ENCODE measurements at regions not wholly inside any gene's neighbourhood (a gene's known extent, or its start where the extent isn't known, plus 50 kb on each side); places are given as distances from the start of the nearest gene placed in this dataset.
"Not testable (repeated sequence)": the region's sequence is repeated elsewhere in the genome, so short reads cannot be mapped to it uniquely, and the experiment has no call there.

DNA sequence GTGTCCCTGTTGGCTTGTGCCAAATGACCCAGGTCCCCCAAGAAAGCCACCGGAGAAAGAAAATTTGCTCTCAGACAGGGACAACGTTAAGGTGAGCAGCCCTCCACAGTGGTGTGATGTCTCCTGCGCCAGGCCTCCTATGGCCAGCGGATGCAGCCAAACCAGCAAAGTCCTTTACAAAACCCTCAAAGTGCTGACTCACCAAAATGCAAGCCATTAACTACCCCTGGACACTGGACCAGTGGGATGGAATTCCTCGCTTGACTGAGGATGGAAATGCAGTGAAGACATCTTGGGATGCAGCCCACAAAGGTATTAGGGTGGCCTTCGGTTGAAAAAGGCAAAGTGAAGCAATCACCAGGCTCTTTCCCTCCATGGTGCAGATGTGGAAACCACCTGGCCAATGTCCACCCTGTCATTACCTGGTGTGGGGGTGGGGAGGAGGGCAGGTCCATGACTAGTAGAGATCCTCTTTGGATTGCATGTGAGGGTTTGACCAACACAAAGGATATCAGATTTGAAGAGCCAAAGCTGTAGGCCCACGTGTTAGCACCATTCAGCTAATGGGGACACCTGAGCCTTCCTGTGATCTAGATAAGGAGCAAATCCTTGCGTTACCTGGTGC lies 127.4 kb upstream of the SLC6A11 start:
- intact Hi-C loops (cut with micrococcal nuclease): no loop called here
- ATAC-seq: no peak
- DNase-seq: no peak

DNA sequence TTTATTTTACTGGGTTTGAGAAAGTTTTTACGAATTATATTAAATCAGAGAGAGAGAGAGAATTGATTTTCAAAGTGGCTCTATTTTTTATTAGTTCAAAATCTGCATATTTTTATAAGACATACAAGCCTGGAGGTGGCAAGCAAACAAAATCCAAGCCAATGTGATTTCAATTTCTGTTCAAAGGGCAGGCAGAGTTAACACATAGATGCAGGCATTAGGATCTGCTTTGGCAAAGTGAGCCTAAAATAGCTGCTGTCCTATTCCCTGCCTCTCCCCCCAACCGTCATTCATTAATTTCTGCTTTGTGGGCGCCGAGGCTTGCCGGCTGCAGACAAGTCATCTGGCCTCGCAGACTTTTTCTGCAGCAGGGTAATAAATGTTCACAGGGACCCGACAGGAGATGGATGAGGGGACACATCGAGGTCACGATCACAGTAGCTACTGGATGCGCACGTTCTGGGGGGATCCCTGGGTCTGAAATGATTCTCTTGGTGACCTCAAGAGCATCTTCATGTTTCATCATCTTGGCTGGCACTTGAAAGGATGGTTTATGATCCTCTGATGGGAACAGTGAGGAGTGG lies 123.9 kb upstream of the SLC6A11 start:
- intact Hi-C loops (cut with micrococcal nuclease): no loop called here
- ATAC-seq: no peak
- DNase-seq: no peak

DNA sequence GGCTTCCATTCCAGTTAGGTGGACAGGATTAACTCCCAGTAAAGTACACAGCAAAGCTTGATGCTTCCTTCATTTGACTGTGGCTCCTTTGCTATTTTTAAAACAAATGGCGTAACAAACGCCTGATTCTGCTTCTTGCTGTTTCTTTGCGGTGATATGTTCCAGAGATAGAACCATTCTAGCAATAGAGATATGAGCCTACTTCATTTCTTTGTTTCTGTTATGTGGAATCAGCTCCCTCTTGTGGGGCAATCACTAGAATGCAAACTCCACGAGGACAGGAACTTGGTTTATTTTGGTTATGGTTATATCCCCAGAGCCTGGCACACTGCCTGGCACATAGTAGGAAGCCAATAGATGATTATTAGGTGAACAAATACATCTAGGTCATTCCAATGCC lies 122.6 kb upstream of the SLC6A11 start:
- intact Hi-C loops (cut with micrococcal nuclease): no loop called here
- no peak for DNase-seq
- no peak for ATAC-seq

DNA sequence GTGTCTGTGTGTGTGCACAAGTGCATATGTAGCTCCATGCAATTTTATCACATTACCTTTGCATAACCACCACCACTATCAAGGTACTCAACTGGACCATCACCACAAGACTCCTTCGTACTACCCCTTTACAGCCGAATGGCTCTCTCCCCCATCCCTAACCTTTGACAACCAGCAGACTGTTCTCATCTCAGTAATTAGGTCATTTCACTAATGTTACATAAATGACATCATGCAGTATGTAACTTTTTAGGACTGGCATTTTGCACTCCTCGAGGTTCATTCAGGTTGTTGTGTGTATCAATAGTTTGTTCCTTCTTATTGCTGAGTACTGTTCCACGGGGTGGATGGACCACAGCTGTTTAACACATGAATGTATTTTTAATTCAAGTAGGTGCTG lies 121.8 kb upstream of the SLC6A11 start:
- ATAC-seq: no peak
- DNase-seq: no peak
- intact Hi-C loops (cut with micrococcal nuclease): no loop called here

DNA sequence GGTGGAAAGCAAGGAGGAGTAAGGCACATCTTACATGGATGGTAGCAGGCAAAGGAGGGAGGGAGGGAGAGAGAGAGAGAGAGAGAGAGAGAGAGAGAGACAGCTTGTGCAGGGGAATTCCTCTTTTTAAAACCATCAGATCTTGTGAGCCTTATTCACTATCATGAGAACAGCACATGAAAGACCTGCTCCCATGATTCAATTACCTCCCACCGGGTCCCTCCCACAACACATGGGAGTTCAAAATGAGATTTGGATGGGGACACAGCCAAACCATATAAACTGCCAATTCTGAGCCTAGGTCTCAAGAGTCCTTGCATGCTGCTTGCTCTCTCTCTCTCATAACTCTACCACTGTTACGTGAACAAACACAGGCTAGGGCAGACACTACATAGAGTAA lies 120.8 kb upstream of the SLC6A11 start:
- DNase-seq; intact Hi-C loops (cut with micrococcal nuclease); ATAC-seq: not testable (repeated sequence)

DNA sequence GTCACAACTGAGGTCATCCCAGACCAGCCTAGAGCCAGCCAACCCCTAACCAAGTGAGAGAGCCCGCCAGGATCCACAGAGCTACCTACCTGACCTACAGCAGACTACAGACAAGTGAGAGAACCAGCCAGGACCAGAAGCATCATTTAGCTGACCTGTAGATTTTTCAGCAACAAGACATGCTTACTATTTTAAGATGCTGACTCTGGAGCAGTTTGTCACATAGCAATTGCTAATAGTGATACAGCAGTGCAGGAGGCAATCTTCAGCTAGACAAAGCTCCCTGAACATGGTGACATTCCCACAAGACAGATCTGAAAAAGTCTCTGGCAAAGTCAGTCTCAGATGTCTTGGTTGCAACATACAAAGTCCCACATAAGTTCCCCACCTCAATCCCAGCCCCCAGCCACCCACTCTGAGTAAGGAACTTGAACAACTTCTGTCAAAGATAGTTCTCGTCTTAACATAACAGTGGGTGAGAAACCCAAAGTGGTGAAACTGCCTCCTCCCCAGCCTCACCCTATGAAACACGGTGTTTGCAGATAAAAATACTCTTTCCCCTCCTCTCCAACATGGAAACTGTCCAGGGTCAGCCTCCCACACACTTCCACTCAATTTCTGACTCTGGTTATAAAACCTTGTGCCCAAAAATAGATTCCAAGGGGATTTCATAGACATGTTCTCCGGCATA lies 120.3 kb upstream of the SLC6A11 start:
- DNase-seq (no peak), ATAC-seq (no peak)
- intact Hi-C loops (cut with micrococcal nuclease): no loop called here

DNA sequence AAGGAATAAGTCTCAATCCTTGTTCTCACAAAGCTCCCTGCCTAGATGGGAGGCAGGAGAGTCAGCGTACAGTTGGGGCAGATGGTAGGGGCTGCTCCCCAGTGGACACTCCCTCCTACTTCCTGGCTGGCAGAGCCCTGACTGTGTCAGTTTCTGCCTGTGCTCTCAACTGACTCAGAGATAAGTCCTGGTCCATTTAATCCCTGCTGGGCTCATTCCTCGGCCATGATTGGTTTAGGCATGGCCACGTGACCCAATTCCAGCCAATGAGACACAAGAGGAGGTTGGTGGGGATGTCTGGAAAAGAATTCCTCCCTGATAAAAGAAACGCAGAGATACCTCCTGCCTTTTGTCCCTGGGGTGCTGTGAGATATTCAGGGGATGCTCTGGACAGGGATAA lies 118.1 kb upstream of the SLC6A11 start:
- intact Hi-C loops (cut with micrococcal nuclease): no loop called here
- DNase-seq (no peak), ATAC-seq (no peak)

DNA sequence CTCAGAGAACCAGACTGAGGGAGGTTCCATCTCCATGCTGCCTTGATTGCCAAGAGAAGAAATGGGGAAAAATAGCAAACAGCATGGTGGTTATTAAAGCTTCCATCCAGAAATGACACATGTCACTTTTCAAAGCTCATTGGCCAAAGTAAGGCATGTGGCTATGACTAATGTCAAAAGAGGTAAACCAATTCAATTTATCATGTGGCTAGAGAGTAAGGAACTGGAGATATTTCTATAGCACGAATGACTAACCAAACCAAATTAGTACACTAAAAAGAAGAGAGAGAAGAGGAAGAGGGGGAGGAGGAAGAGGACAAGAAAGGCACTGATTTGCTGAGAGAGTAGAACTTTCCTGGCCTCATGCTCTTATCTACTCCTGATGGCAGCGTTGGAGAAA lies 115.2 kb upstream of the SLC6A11 start:
- no peak for ATAC-seq

DNA sequence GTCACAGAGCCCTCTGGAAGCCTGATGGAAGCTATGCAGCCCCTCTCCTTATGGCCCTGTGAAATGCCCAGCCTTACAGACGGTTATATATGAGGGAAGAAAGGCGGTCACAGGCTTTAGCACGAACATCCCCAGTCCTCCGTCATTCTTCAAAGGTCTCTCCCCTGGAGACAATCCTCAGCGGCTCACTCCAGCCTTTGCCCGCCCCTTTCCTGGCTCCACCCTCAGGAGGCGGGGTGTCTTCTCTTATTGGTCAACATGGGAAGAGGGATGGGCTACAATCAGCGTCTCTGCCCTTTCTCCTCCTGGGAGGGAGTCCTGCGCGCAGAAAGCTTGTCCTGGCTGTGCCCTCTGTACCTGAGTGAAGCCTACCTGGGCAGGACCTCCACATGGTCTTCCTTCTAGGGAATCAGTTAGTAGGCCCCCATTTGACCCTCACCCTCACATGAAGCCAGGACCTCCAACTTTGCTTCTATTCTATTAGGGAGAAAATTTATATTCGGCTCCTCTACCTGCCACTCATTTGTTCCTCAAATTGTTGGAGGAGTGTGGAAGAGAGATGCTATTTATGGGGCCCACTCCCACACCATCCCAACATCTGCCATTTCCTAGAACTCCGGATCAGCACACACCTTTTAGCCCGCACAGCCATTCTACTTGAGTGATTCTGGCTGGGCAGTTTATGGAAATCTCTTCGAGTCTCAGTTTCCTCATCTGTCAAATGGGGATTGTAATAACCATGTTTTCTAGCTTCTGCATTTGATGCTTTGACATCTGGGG lies 112.9 kb upstream of the SLC6A11 start:
- ATAC-seq: no peak
- no peak for DNase-seq
- intact Hi-C loops (cut with micrococcal nuclease): no loop called here

More for the DNA sequence above, 115.2 kb upstream of the SLC6A11 start:
- intact Hi-C loops (cut with micrococcal nuclease): no loop called here
- no peak for DNase-seq

DNA sequence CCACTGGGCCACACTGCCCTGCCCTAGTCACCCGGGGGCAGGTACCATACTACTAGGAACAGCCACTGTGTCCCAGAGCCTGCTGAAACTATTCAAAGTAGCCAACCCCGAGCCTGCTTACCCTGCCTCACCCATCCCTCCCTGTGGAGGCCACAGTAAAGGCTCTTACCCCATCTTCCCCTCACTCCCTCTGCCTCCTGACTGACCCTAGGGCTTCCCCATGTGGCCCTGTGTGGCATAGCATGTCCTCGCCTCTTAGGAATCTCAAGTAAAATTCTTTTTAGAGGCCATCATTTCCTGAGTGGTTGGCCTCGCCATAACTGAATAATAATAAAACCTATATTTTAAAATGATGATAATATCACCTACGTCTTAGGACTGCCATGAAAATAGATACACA lies 112.2 kb upstream of the SLC6A11 start:
- DNase-seq (no peak), ATAC-seq (no peak)
- intact Hi-C loops (cut with micrococcal nuclease): no loop called here

DNA sequence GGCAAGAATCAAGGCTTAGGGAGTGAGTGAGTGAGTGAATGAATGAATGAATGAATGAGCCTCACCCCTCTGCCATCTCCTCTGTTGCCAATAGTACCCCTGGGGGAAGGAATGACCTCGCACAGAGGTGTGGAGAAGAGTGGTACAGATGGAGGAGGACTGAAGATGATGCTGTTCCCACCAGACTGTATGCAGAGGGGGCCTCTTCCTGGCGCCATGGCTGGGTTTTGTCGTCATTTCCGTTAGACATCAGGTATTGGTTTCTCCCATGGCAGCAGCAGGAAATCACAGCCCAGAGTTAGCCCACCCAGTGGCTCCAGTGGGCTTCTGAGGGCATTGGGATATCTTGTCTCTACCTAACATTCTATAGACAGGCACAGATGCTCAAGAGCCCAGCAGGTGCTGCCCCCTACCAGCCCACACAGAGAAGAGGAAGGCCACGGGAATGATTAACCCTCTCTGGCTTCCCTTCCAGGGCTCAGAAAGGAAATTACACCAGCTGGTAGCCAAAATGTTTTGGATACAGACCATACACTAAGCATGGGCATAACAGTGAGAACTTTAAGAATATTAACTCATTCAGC lies 109.8 kb upstream of the SLC6A11 start:
- intact Hi-C loops (cut with micrococcal nuclease): no loop called here
- ATAC-seq (no peak), DNase-seq (no peak)

DNA sequence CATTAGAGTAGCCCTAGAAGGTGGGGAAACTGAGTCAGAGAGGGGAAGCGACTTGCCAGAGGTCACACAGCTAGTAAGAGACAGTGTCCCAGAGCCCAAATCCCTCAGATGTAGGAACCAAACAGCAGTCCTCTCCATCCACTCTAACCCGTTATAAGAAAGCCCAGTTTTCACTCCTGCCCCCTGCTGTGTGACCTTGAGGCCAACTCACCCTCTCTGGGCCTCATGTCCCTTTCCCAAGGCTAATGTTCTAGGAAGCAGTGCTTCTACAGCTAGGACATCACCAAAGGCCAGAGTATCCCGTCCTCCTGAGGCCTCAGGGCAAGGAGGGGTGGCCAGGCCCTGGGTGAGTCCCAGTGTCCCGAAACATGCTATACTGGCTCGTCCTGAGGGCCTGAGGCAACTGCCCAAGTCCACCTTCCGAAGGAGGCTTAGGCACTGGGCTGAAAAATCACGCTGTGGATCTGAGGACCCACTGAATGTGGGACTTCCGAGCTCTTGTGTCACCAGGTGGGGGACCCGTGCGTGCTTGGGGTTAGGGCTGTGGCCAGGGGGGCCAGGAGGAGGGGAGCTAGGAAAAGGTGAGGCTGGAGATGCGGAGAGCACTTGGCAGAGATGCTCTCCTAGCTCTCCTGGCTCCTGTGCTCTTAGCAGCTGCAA lies 109.2 kb upstream of the SLC6A11 start:
- no peak for DNase-seq
- intact Hi-C loops (cut with micrococcal nuclease): no loop called here

DNA sequence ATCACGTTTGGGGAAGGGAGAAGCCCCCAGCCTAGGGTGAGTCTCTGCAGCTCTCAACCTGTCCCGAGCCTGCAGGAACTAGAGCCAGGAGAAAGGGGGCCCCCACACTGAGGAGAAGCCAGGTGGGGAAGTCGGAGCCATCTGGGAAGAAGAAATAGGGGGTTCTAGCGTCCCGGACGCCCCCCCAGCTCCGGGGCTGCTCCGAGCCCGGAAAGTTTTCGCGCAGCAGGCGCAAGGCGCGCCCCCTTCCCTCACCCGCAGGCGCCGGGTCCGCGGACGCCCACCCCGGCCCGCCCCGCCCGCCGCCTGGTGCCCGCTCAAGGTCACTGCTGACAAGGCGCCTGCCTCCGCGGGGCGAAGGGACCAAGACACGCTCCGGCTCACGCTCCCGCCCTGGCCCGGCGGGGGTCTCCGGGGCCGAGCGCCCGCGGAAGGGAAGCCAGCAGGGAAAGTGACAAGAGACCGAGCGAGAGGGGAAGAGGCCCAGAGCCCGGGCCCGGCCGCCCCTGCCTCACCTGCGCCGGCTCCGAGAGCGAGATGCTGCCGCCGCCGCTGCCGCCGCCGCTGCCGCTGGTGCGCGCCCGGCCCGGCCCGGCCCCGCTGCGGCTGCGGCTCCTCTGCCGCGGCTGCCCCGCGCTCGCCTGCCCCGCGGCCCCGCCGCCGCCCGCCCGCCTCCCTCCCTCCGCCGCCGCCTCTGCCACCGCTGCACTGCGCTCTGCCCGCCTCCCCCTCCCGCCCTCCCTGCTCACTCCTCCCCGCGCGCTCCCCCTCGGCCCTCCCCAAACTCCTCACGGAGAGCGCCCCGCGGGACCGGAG lies 108.4 kb upstream of the SLC6A11 start:
- ATAC-seq: no peak
- intact Hi-C loops (cut with micrococcal nuclease): no loop called here
- DNase-seq: no peak

More for the DNA sequence above, 109.2 kb upstream of the SLC6A11 start:
- ATAC-seq: no peak

DNA sequence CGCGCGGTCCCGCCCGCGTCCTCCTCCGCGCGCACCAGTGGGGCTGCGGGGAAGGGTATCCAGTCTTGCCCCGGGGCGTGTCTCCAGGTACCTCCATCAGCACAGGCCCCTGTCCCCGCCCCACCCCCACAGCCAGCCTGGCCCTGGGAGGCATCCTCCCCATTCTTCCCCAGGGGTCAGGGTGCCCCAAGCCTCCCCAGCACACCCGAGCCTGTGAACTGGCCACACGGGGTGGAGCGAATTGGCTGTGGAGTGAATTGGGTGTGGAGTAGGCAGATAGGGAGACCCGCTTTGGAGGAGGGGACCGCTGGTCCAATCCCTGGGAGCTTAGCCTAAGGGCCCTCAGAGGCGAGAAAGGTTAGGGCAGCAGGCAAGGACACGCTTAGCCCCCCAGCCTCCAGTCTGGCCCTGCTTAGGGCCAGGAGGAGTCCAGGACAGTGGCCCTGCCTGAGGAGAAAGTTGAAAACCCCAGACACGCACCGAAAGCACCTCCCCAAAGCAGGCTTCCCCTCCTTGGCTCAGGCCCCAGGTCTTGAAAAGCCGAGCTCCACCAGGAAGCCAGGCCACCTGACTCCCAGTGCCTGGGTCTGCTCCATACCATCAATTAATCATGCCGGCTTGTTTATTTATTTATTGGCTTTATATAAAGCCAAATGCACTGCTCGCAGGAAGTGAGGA lies 107.7 kb upstream of the SLC6A11 start:
- DNase-seq: no peak
- no peak for ATAC-seq
- intact Hi-C loops (cut with micrococcal nuclease): no loop called here

DNA sequence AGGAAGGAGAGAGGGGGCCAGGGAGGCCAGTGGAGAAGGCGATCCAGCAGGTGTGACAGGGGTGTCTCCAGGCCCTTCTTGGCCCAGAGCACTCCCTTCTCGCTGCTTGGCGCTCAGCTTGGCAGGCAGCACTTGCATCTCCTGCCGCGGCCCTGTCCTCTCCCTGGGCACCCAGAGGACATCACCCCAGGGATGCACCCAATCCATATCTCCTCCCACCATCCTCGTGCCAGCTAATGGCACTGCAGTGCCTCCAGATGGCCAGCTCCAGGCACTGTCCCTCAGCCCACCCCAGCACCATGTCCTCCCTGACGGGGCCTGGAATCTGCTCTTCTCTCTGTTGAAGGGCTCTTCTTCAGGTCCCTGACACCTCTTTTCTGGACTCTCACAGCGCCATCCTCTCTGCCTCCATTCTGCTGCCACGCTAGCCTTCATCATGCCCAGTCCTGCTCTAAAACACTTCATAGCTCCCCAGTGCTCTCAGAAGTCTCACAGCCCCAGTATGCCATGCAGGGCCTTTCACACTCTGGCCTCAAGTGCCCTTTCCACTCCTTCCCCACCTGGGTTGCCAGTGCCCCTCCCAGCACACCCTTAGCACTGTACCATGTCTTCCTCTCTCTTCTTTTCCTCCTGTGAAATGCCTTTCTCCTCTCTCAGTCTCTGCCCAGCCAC lies 106.8 kb upstream of the SLC6A11 start:
- no peak for ATAC-seq
- intact Hi-C loops (cut with micrococcal nuclease): no loop called here
- no peak for DNase-seq

DNA sequence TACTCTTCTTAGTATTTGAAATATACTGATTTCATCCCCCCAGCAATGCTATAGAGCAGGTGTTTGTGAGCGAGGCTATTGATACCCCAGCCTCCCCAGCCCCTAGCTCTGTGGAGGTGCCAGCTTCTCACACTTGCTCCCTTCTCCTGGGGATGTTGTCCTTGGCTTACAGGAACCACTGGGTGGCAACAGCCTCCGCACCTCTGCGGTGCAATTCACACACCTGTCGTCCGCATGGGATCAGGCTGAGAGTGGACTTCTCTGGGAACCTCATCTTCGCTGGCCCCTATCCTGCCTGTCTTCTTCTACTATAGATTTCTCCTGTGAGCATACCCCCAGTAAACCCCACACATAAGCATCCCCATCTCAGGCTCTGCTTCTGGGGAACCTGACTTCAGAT lies 103.9 kb upstream of the SLC6A11 start:
- ATAC-seq: no peak
- intact Hi-C loops (cut with micrococcal nuclease): no loop called here
- no peak for DNase-seq

DNA sequence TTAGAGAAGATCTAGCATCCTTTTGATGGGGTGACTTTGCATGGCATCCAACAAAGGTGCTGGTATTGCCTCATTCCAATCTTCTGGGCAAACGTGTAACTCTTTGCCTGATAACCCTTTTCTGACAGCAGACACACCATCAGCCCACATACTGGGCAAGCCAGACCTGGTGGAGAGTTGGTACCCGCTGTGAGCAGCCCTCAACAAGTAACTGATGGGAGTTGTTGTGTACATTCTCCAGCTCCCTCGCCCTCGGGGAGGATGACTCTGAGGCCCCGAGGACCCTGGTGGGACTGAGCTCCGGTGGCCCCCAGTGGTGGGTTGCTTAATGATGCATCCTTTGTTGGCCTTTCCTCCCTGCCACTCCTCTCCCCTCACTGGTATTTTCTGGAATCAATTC lies 102.4 kb upstream of the SLC6A11 start:
- no peak for DNase-seq
- ATAC-seq: no peak
- intact Hi-C loops (cut with micrococcal nuclease): no loop called here

All from left ventricle myocardium superior (tissue), 1 donor.